Hypothalamus (tissue), 51 donors: ENCODE measurements at regions not wholly inside any gene's neighbourhood (a gene's known extent, or its start where the extent isn't known, plus 50 kb on each side); places are given as distances from the start of the nearest gene placed in this dataset.
A peak's percentile ranks its signal among the peaks of the same experiment; 100 is the strongest.
"Not testable (repeated sequence)": the region's sequence is repeated elsewhere in the genome, so short reads cannot be mapped to it uniquely, and the experiment has no call there.

Experiments used
- DNase-seq, 51 donors: peaks; one replicate each; lab custom pipeline; 2025; lab: John Stamatoyannopoulos, UW

DNA sequence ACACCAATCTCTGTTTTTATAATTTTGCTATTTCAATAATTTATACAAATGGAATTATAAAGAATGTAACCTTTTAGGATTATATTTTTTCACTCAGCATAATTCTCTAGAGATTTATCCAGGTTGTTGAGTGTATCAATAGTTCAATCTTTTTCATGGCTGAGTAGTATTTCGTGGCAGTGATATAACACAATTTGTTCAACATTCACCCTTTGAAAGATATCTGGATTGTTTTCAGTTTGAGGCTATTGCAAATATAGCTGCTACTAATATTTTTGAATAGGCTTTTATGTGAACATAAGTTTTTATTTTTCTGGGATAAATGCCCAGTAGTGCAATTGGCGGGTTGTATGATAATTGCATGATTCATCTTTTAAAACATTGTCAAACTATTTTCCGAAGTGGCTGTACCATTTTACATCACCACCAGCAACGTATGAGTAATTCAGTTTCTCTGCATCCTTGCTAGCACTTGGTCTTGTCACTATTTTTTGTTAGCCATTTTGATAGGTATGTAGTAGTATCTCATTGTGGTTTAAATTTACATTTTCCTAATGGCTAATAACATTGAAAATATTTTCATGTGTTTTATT, 55.6 kb upstream of the ABCD3 start:
- no peak for DNase-seq

DNA sequence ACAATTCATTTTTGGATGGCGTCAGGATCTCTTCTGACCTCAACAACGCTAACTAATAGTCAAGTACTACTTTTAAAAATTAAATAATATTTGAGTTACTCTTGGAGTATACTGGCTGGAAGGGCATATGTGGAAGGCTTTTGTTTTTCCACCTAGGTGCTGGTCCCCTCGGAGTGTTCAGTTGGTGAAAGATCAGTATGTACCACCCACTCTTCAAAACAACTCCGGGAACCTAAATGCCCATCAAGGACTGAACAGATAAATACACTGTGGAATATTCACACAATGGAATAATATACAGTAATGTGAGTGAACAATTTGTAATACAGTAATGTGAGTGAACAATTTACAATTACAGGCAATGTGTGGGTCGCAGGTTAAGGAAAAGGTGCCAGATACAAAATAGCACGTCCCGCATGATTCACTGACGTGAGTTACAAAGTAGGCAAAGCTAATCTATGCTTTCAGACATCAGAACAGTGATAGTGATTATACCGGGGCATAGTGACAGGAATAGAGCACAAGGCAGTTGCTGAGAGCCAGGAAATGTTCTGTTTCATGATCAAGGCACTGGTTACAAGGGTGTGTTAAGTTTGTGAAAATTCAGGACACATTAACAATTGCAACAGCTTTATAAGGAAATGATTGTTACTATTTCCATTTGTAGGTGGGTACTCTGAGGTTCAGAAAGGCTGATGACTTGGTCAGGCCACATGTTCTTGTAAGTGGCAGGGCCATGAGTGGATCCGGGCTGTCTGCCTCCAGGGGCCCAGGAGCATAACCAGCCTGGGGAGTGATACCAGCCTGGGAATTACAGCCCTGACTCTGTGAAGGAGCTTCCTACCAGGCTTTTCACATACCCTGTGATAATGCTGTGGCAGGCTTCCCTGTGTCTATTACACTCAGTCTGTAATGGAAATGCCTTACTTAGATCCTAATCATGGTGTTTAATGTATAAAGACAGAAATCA, 59.3 kb upstream of the ABCD3 start:
- DNase-seq, result no peak

DNA sequence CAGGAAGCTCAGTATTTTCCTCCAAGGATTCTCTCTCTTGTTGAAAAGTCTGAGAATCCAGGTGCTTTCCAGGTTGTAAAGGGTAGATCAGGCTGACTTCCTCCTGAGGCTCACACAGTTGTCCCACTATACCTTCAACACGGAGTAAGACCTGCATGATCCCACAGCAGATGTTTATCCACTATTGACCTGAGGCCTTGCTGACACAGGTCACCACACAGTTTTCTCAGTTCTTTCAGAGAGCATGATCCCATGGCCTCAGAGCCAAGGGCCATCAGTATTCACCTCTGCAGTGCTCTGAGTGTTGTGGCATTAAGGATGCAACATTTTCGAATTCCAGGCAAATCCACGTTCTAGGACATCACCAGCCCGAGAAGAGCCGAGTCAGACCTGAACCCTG, 60.5 kb upstream of the ABCD3 start:
- DNase-seq, result no peak

DNA sequence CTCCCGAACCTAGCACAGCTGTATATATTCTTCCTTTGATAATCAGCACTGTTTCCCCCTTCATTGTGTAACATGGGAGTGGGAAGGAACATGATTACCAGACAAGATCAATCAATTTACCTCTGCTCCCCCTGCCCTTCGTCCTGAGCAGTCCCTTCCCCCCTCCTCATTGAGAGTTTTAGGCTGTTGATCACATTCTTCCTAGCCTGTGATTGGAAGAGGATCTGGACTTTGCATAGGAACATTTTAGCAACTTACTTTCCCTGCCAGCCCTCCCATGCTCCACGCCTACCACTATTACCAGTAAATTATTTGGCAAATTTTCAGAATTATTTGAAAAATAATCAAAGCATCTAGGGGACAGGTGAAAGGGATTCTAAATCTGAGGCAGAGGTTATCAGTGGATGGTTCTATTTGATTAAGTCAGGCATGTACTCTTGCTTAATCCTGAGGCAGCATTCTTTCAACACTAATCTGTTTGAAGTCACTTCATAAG, 62.7 kb upstream of the ABCD3 start:
- no peak for DNase-seq

DNA sequence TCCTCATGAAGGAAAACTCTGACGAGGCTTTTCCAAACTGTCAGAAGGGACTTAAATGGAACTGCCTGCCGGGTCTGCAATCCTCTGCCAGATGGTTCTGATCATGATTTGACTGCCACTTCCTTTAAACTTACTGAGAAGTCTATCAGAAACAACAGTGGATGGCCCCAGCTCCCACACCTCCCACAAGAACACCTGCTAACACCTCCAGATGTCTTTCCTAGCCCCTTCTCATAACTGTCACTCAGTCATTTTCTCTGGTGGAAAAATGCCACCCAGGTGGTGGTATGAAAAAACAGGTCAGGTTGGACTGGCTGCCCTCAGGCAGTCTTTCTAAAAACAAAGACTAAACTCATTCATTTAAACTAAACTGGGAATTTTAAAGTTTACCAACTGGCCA, 66.7 kb upstream of the ABCD3 start:
- DNase-seq, result no peak

DNA sequence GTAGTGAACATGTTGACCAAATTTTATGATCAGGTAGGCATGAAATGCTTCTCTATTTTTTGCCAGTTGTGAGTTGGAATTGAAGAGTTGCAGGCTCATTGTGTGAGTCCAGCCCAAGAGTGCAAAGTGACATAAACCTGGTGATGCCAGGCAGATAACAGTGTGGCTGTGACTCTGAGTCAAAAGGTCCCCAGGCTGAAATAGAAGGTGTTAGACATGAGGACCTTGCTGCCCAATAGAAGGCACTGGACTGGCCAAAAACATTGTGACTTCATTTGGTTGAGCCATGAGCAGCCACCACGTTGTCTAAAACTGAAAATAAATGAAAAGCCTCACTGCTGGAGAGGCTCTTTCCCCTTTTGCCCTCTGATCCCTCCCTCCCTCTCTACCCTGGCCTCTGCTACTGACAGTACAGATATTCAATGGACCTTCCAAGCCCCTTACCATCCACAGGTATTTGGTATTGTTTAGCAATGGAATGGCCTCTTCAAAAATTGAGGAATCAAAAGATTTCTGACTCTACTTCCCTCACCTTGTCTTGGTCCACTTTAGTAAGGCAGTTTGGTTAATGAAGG, 67.8 kb upstream of the ABCD3 start:
- DNase-seq, result no peak

DNA sequence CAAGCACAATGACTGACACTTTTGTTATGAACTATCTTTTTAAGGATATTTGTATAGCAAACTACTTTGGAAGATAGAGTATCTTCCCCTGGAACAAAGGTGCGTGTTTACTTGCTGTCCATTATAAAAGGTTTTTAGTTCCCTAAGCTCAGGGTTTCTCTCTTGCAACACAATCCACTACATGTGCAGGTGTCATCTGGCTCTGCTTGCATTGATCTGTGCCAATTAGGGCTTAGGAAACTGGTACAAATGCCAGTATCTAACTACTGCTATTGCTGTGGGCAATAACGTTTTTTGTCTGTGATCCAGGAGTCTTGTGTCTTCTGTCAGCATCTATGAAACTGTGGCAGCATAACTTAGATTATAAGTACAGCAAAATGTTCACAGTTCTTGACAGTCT, 68.3 kb upstream of the ABCD3 start:
- DNase-seq, result no peak

DNA sequence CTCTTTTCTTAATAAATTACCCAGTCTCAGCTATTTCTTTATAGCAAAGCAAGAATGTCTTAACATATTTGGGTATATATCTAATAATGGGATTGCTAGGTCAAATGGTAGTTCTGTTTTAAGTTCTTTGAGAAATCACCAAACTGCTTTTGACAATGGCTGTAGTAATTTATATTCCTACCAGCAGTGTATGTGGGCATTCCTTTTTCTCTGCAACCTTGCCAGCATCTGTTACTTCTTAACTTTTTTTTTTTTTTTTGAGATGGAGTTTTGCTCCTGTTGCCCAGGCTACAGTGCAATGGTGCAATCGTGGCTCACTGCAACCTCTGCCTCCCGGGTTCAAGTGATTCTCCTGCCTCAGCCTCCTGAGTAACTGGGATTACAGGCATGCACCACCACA, 69.8 kb upstream of the ABCD3 start:
- not testable (repeated sequence) for DNase-seq

DNA sequence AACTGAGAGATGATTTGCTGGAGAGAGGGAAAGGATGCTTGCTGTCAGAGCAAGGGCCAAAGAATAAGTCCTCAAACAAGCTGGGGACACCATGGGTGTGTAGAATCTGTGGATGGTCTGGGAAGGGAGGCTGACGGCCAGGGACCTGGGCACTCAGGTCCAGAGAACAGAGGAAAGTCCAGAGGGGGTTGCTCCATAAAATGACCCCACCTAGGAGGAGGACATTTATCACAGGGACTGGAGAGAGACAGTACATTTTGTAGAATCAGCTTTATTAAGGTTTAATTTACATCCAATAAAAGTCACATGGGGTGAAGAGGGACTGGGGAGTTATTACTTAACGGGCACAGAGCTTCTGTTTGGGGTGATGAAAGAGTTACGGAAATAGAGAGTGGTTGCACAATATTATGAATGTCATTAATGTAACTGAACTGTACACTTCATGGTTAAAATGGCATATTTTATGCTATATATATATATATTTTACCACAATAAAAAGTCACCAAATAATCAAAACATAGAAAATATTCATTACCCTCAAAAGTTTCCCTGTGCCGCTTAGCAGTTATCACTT, 73.0 kb upstream of the ABCD3 start:
- DNase-seq, result no peak

DNA sequence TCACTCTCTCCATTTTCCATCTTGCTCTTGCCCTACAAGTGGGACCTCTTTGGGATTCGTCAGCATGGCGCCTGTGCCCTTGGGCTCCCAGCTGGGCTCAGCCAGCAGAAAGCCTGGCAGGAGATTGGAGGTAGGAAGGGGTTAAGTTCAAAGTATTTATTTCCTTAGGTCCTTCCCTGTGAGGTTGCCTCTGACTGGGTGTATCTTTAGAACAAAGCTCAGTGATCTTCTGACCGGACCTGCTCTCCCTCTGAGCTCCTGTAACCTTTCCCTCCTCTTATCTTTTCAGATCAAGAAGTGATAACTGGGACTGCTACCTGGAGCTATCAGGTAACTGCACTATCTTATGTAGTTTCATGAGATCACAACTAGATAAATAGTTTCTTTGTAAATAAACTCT, 75.8 kb upstream of the ABCD3 start:
- DNase-seq, result no peak

DNA sequence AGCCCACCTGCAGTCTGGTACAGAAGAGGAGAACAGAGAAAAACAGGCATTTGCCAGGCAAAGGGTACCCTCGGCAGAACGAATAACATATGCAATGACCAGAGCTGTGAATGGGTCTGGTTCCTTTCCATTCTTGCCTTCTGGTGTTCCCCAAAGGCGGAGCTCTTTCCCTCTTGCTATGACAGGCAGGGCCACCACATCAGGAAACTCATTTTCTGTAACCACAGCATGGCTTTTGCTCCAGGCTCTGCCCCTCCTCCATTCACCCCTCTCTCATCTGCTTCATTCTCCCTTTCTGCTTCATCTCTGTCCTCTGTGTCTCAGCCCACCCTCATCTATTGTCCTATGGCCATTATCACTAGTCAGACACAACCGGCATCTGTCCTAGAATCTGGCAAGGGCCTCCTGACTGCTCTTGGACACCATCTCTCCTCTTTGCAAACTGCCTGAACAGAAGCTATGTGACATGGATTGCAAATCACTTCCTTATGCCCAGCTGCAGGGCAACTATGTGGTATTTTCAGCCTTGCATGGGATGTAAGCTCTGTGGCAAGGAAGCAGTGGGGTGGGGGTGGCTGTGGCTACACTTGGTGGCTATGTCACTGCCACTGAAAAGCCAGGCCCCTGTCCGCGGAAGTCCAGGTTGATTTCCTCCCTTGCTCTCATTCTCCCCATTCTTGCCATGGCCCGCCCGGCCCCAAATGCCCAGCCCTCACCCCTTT, 78.8 kb upstream of the ABCD3 start:
- peak in 1 of 51 donors; percentile 4 for DNase-seq

DNA sequence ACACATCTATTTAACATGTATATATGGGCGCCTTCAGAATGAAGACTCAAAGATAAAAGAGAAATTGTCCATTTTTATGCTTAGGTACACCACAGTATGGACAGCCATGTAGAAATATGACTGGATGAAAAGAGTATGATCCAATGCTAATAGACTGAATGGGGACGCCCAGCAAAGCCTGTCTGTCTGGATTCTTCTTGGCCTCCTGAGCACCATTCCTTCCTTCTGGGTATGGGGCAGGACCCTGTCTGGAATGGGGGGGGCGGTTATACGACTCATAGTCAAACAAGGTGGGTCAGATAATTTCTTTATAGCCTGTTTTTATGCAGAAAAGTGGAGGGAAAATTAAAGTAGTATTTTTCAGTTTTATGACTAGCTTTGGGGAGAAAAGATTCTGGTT, 81.2 kb upstream of the ABCD3 start:
- no peak for DNase-seq

DNA sequence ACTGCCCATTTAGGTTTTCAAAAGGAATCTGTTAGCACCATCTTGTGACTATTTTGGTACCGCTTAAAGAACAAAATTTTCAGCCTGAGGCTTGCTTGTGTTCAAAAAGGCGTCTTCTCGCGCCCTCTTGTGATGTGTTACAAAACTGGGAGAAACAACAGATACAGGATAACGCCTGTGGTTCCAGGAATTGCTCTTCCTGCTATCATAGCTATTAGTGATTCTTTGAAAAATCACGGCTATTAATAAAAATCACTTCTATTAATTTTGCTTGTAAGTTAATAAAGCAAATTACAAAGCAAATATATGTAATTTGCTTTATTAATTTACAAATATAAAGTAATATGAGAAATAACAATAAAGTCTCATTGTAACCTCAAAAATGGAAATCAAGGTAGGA, 82.2 kb upstream of the ABCD3 start:
- peak in 38 of 51 donors; percentile 2 to 79 (median 36) for DNase-seq

DNA sequence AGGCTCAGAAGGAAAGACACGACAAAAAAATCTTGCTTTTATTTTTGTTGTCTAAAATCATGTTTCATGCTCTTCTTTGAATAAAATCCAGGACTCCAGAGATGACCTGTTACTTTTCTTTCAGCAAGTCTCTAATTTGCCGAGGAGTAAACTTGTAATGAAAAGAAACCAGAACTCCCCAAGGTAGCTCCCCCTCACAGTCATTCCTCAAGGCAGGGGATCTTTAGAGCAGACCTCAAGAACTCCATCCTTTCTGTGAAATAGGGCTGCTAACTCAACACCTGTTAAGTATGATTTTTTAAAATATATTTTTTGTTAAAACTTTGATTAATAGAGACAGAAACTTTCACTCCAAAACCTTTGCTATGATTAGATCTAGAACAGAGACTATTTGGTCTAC, 82.7 kb upstream of the ABCD3 start:
- DNase-seq, result no peak

DNA sequence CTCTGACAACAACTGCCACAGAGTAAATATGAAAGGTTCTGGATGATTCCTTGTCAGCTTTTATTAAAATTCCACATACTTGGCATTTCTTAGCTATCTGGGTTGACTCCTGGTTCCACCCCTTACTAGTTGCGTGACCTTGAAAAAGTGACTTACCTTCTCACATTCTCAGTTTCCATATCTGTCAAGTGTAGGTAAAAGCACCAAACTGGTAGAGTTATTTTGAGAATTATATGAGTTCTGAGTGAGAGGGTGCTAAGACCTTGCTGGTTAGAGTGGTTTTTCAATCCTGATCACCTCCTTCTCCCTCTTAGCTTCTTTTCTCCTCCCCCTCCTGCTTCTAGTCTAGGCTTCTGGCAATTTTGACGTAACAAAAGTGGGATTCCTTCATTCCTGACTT, 83.4 kb upstream of the ABCD3 start:
- no peak for DNase-seq

DNA sequence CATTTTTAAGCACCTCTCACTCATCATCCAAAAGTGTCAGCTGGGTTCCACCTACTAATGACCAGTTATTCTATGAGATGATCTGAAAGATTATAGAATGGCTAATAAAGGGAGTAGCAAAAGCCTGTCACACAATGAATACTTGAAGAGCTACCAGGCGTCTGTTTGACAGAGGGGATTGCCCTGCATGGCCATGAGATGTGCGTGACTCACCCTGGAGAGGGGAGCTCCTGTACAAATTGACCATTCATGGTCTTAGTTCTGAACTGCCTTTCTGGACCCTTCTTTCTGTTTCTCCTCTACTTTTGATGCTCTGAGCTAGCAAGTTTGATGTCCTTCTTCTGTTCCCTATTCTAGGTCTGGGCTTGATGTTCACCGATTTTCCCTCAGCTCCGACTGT, 85.2 kb upstream of the ABCD3 start:
- no peak for DNase-seq

DNA sequence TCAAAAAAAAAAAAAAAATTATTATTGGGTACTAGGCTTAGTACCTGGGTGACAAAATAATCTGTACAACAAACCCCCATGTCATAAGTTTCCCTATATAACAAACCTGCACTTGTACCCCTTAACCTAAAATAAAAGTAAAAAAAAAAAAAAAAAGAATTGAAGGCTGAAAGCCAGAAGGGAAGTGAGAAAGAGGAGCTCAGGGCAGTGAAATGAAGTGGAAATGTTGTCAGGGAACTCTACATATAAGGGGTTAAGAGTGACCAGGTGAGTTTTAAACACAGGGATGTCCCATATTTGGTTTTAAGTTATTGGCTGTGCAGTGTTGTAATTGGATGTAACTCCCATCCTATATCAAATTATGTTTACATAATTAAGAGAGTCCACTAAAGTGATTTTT, 85.7 kb upstream of the ABCD3 start:
- no peak for DNase-seq

DNA sequence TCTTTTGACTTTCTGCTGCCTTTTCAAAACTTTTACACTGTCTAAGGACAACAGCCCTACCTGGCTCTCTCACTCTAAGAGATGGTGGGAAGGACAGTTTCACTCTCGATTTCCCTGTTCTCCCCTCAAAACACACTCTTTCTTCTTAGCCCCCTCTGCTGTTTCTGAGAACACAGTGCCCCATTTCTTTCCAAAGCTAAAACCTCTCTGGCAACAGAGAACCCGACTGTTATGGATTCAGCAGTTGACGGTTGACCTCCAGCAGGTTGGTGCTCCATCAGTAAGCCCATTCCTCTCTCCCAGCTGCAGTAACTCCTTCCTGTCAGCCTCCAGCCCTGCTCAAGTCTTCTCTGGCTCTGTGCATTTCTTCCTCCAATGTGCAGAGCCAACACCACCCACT, 88.2 kb upstream of the ABCD3 start:
- no peak for DNase-seq

DNA sequence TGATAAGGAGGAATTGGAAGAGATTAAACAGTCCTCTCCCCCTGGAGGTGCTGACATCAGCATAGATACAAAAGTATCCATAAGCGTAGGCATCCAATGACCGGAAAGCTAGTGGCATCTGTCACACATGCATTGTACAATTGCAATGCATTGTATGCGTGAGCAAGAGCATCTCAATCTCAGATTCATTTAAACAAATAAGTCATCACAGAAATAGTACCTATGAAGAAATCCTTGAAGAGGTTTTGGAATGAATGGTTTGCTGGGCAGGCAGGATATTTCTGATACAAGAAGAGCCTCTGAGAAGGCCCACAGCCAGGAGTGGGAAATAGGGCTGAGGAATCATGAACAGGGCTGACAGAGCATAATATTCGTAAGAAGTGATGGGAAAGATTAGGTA, 88.9 kb upstream of the ABCD3 start:
- no peak for DNase-seq

DNA sequence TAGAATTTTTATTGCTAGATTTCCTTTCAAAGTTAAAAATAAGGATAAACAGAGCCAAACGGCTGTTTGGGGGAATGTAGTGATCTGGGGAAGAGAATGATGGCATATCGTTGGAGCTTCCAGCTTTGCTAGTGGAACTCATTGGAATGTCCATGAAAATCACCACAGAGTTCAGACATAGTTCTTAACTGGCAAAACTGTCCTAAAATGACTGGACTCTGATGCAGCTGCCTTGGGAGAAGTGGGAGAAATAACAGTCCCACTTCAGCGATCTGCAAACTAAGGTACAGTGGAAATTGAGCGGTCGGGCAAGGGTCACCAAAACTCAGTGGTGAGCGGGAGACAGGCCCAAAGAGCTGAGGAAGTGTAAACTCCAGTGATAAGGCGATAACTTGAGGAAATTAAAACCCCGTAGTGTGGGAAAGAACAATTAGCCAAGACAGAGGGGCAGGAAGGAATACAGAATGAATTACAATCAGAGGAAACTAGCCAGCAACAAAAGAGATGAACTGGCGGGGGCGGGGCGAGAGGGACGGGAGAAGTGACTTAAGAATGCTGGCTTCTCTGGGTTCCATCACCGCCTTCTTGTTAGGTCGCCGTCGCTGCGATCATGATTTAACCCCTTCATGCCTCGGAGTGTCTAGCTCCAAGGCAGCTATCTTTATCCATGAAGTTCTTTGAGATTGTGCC, 89.8 kb upstream of the ARHGAP29 start:
- DNase-seq, result no peak
